Effector memory CD8-positive, alpha-beta T cell (primary cell): ENCODE measurements at regions not wholly inside any gene's neighbourhood (a gene's known extent, or its start where the extent isn't known, plus 50 kb on each side); places are given as distances from the start of the nearest gene placed in this dataset.
"Not testable (repeated sequence)": the region's sequence is repeated elsewhere in the genome, so short reads cannot be mapped to it uniquely, and the experiment has no call there.

Experiments
- ATAC-seq: fragments of 150-1000 bp; cut with Tn5 transposase; replicated peaks from 2 replicates; pipeline ENCODE4 v1.10.0; 2021; ENCODE audit warnings: mild to moderate bottlenecking, moderate library complexity
- DNase-seq, 3 experiments: peaks; one replicate each; pipeline ENCODE4 v3.0.0; 2021
- H3K27ac Mint-ChIP-seq, 2 donors: one replicate each; pipeline ENCODE4 v1.8.0; 2022; ENCODE audit warnings: mild to moderate bottlenecking in 2 of 2, mixed read lengths in 2 of 2, moderate library complexity in 2 of 2
- H3K27me3 Mint-ChIP-seq, 2 donors: one replicate each; pipeline ENCODE4 v1.8.0; 2022; ENCODE audit warnings: mixed read lengths in 2 of 2
- H3K36me3 Mint-ChIP-seq: one replicate; pipeline ENCODE4 v1.8.0; 2022; ENCODE audit warnings: mild to moderate bottlenecking, moderate library complexity, mixed read lengths; ENCODE audit not compliant: insufficient read depth
- H3K4me1 Mint-ChIP-seq, 2 donors: one replicate each; pipeline ENCODE4 v1.8.0; 2022; ENCODE audit warnings: low read depth in 2 of 2, mixed read lengths in 2 of 2
- H3K4me3 Mint-ChIP-seq, 2 donors: one replicate each; pipeline ENCODE4 v1.8.0; 2022; ENCODE audit warnings: mild to moderate bottlenecking in 2 of 2, mixed read lengths in 2 of 2, moderate library complexity in 2 of 2
- H3K9me3 Mint-ChIP-seq, 2 donors: one replicate each; pipeline ENCODE4 v1.8.0; 2022; ENCODE audit warnings: mixed read lengths in 2 of 2

GRCh38 chr2:195445639-195446038 lies 211.4 kb upstream of the SLC39A10 start:
- H3K4me3 Mint-ChIP-seq, result no peak overlapping the region
- ATAC-seq (no peak), DNase-seq (no peak)
- H3K27ac Mint-ChIP-seq, result no peak overlapping the region
- H3K36me3 Mint-ChIP-seq, result no peaks in the 10 kb centered on the region
- peaks cover 11 to 22% of the 10 kb centered on the region in 2 donors for H3K9me3 Mint-ChIP-seq
- no peaks in the 10 kb centered on the region for H3K27me3 Mint-ChIP-seq
- H3K4me1 Mint-ChIP-seq, result no peaks in the 10 kb centered on the region

- Mint-ChIP-seq H3K4me3 (no peak overlapping the region), H3K4me1 (no peaks in the 10 kb centered on the region), H3K36me3 (no peaks in the 10 kb centered on the region), H3K27ac (no peak overlapping the region), H3K27me3 (no peaks in the 10 kb centered on the region), H3K9me3 (peaks cover 12 to 24% of the 10 kb centered on the region in 2 donors)
- DNase-seq (no peak), ATAC-seq (no peak)
These were observed 213.1 kb upstream of the SLC39A10 start for GRCh38 chr2:195443926-195444325.

- peaks cover 12 to 24% of the 10 kb centered on the region in 2 donors for H3K9me3 Mint-ChIP-seq
These were observed 214.4 kb upstream of the SLC39A10 start for GRCh38 chr2:195442458-195443175.

GRCh38 chr2:195438692-195439091 lies 218.3 kb upstream of the SLC39A10 start:
- no peak for DNase-seq
- Mint-ChIP-seq H3K4me3 (no peak overlapping the region), H3K4me1 (no peaks in the 10 kb centered on the region), H3K36me3 (no peaks in the 10 kb centered on the region), H3K9me3 (peaks cover 12 to 24% of the 10 kb centered on the region in 2 donors), H3K27me3 (no peaks in the 10 kb centered on the region), H3K27ac (no peak overlapping the region)
- no peak for ATAC-seq

More at GRCh38 chr2:195442458-195443175, 214.4 kb upstream of the SLC39A10 start:
- no peaks in the 10 kb centered on the region for H3K4me1 Mint-ChIP-seq
- no peaks in the 10 kb centered on the region for H3K27me3 Mint-ChIP-seq
- no peak overlapping the region for H3K27ac Mint-ChIP-seq
- no peak for DNase-seq
- H3K4me3 Mint-ChIP-seq, result no peak overlapping the region
- no peaks in the 10 kb centered on the region for H3K36me3 Mint-ChIP-seq
- no peak for ATAC-seq

- Mint-ChIP-seq H3K27me3 (no peaks in the 10 kb centered on the region), H3K4me3 (no peak overlapping the region), H3K36me3 (no peaks in the 10 kb centered on the region), H3K9me3 (peaks cover 7 to 17% of the 10 kb centered on the region in 2 donors), H3K27ac (no peak overlapping the region), H3K4me1 (no peaks in the 10 kb centered on the region)
- DNase-seq (no peak), ATAC-seq (no peak)
These were observed 219.5 kb upstream of the SLC39A10 start for GRCh38 chr2:195437521-195437920.

- no peaks in the 10 kb centered on the region for H3K36me3 Mint-ChIP-seq
- ATAC-seq, result no peak
- no peaks in the 10 kb centered on the region for H3K4me1 Mint-ChIP-seq
- no peaks in the 10 kb centered on the region for H3K9me3 Mint-ChIP-seq
- DNase-seq, result no peak
- no peak overlapping the region for H3K4me3 Mint-ChIP-seq
- no peak overlapping the region for H3K27ac Mint-ChIP-seq
- no peaks in the 10 kb centered on the region for H3K27me3 Mint-ChIP-seq
These were observed 222.7 kb upstream of the SLC39A10 start for GRCh38 chr2:195434346-195434745.

GRCh38 chr2:195433729-195434128 lies 223.3 kb upstream of the SLC39A10 start:
- ATAC-seq, H3K27ac Mint-ChIP-seq, H3K27me3 Mint-ChIP-seq, DNase-seq, H3K4me1 Mint-ChIP-seq, H3K4me3 Mint-ChIP-seq, H3K36me3 Mint-ChIP-seq, H3K9me3 Mint-ChIP-seq: not testable (repeated sequence)

- H3K27me3 Mint-ChIP-seq, result no peaks in the 10 kb centered on the region
- no peak overlapping the region for H3K4me3 Mint-ChIP-seq
- no peaks in the 10 kb centered on the region for H3K36me3 Mint-ChIP-seq
- DNase-seq, result no peak
- no peaks in the 10 kb centered on the region for H3K9me3 Mint-ChIP-seq
- H3K27ac Mint-ChIP-seq, result no peak overlapping the region
- no peaks in the 10 kb centered on the region for H3K4me1 Mint-ChIP-seq
- no peak for ATAC-seq
These were observed 228.4 kb upstream of the SLC39A10 start for GRCh38 chr2:195428673-195429072.

GRCh38 chr2:195425328-195425727 lies 231.7 kb upstream of the SLC39A10 start:
- H3K27me3 Mint-ChIP-seq, result no peaks in the 10 kb centered on the region
- H3K9me3 Mint-ChIP-seq, result no peaks in the 10 kb centered on the region
- no peaks in the 10 kb centered on the region for H3K4me1 Mint-ChIP-seq
- no peaks in the 10 kb centered on the region for H3K36me3 Mint-ChIP-seq
- DNase-seq, result no peak
- no peak overlapping the region for H3K4me3 Mint-ChIP-seq
- no peak for ATAC-seq
- H3K27ac Mint-ChIP-seq, result no peak overlapping the region

- Mint-ChIP-seq H3K9me3 (no peaks in the 10 kb centered on the region), H3K27me3 (no peaks in the 10 kb centered on the region), H3K27ac (no peak overlapping the region), H3K36me3 (no peaks in the 10 kb centered on the region), H3K4me1 (no peaks in the 10 kb centered on the region), H3K4me3 (no peak overlapping the region)
- DNase-seq (no peak), ATAC-seq (no peak)
These were observed 238.0 kb upstream of the SLC39A10 start for GRCh38 chr2:195419033-195419432.

GRCh38 chr2:195414537-195415100 lies 242.4 kb upstream of the SLC39A10 start:
- H3K9me3 Mint-ChIP-seq, result no peaks in the 10 kb centered on the region
- no peak overlapping the region for H3K4me3 Mint-ChIP-seq
- H3K4me1 Mint-ChIP-seq, result no peaks in the 10 kb centered on the region
- no peaks in the 10 kb centered on the region for H3K36me3 Mint-ChIP-seq
- DNase-seq, result no peak
- no peak overlapping the region for H3K27ac Mint-ChIP-seq
- ATAC-seq, result no peak
- H3K27me3 Mint-ChIP-seq, result no peaks in the 10 kb centered on the region

- DNase-seq, result no peak
These were observed 243.1 kb upstream of the SLC39A10 start for GRCh38 chr2:195413944-195414343.

GRCh38 chr2:195413422-195413821 lies 243.6 kb upstream of the SLC39A10 start:
- Mint-ChIP-seq H3K9me3 (no peaks in the 10 kb centered on the region), H3K27ac (no peak overlapping the region), H3K36me3 (no peaks in the 10 kb centered on the region), H3K4me1 (no peaks in the 10 kb centered on the region), H3K4me3 (no peak overlapping the region), H3K27me3 (no peaks in the 10 kb centered on the region)
- ATAC-seq (no peak), DNase-seq (no peak)

More at GRCh38 chr2:195413944-195414343, 243.1 kb upstream of the SLC39A10 start:
- ATAC-seq, result no peak
- no peaks in the 10 kb centered on the region for H3K4me1 Mint-ChIP-seq
- H3K9me3 Mint-ChIP-seq, result no peaks in the 10 kb centered on the region
- no peak overlapping the region for H3K4me3 Mint-ChIP-seq
- no peak overlapping the region for H3K27ac Mint-ChIP-seq
- H3K27me3 Mint-ChIP-seq, result no peaks in the 10 kb centered on the region
- H3K36me3 Mint-ChIP-seq, result no peaks in the 10 kb centered on the region

GRCh38 chr2:195411219-195411687 lies 245.8 kb upstream of the SLC39A10 start:
- no peaks in the 10 kb centered on the region for H3K27me3 Mint-ChIP-seq
- ATAC-seq (no peak), DNase-seq (no peak)
- no peak overlapping the region for H3K27ac Mint-ChIP-seq
- H3K4me1 Mint-ChIP-seq, result no peaks in the 10 kb centered on the region
- H3K36me3 Mint-ChIP-seq, result no peaks in the 10 kb centered on the region
- no peak overlapping the region for H3K4me3 Mint-ChIP-seq
- H3K9me3 Mint-ChIP-seq, result no peaks in the 10 kb centered on the region
